Activated T-cell treated with anti-CD3 and anti-CD28 coated beads, Interleukin-2, amount 50 U/mL, for 72 hours (primary cell): ENCODE measurements at regions not wholly inside any gene's neighbourhood (a gene's known extent, or its start where the extent isn't known, plus 50 kb on each side); places are given as distances from the start of the nearest gene placed in this dataset.

Source experiments
- ATAC-seq, 2 donors: fragments of 150-1000 bp; cut with Tn5 transposase; replicated peaks in 1 of 2; 2 replicates each; pipeline ENCODE4 v1.10.0; 2021; ENCODE audit warnings: moderate library complexity in 2 of 2, mild to moderate bottlenecking in 1 of 2
- DNase-seq, 2 donors: peaks; one replicate each; pipeline ENCODE4 v3.0.0; 2021 to 2022; ENCODE audit warnings: mixed read lengths in 1 of 2
- H3K27ac Mint-ChIP-seq: one replicate; pipeline ENCODE4 v1.8.0; 2022; ENCODE audit warnings: mild to moderate bottlenecking, moderate library complexity, mixed read lengths
- H3K27me3 Mint-ChIP-seq: one replicate; pipeline ENCODE4 v1.8.0; 2022; ENCODE audit warnings: low read depth, mixed read lengths
- H3K36me3 Mint-ChIP-seq, 2 donors: one replicate each; pipeline ENCODE4 v1.8.0; 2022; ENCODE audit warnings: mixed read lengths in 2 of 2, mild to moderate bottlenecking in 1 of 2; ENCODE audit not compliant: insufficient read depth in 2 of 2
- H3K4me1 Mint-ChIP-seq: one replicate; pipeline ENCODE4 v1.8.0; 2022; ENCODE audit warnings: low read depth, mixed read lengths
- H3K4me3 Mint-ChIP-seq, 2 donors: one replicate each; pipeline ENCODE4 v1.8.0; 2022; ENCODE audit warnings: mild to moderate bottlenecking in 2 of 2, mixed read lengths in 2 of 2, moderate library complexity in 2 of 2
- H3K9me3 Mint-ChIP-seq, 2 donors: one replicate each; pipeline ENCODE4 v1.8.0; 2022; ENCODE audit warnings: mixed read lengths in 2 of 2

DNA sequence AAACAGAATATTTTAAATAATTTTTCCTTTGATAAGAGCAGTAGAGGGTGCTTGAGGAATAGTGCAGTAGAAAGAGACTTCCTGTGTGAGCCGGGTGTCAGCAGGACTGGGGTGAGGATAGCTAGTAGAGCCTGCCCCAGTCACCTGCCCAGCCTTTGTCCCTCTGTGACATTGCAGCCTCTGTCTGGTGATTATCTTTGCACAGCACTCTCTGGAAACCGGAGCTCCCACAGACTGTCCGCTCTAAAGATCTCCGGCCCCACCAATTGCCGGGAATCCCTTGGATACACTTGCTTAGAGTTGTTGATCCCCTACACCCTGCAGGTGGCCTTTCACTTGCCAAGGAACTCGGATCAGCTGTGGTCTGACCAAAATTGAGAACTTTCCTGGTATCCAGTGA is 1081.3 kb upstream of the TMEFF2 start:
- Mint-ChIP-seq H3K36me3 (no peaks in the 10 kb centered on the region), H3K27ac (no peak overlapping the region), H3K27me3 (no peaks in the 10 kb centered on the region), H3K4me1 (no peaks in the 10 kb centered on the region), H3K9me3 (peaks cover 0 to 2% of the 10 kb centered on the region in 2 donors), H3K4me3 (no peak overlapping the region)
- ATAC-seq = no peak
- no peak for DNase-seq

DNA sequence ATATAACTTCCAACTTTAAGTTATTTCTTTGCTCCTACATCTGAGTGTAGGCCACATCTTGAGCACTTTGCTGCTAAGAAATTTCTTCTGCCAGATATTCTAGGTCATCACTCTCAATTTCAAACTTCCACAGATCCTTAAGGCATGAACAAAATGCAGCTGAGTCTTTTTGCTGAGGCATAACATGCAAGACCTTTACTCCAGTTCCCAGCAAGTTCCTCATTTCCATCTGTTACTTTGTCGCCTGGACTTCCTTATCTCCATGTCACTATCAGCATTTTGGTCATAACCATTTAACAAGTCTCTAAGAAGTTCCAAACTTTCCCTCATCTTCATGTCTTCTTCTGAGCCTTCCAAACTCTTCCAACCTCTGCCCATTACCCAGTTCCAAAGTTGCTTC is 1077.3 kb upstream of the TMEFF2 start:
- peaks cover 1 to 2% of the 10 kb centered on the region in 2 donors for H3K9me3 Mint-ChIP-seq
- DNase-seq (no peak), ATAC-seq (no peak)
- H3K27ac Mint-ChIP-seq = no peak overlapping the region
- no peaks in the 10 kb centered on the region for H3K36me3 Mint-ChIP-seq
- no peak overlapping the region for H3K4me3 Mint-ChIP-seq
- H3K4me1 Mint-ChIP-seq = no peaks in the 10 kb centered on the region
- H3K27me3 Mint-ChIP-seq = no peaks in the 10 kb centered on the region

- Mint-ChIP-seq H3K4me3 (no peak overlapping the region), H3K9me3 (peaks cover 1 to 2% of the 10 kb centered on the region in 2 donors), H3K27me3 (no peaks in the 10 kb centered on the region), H3K27ac (no peak overlapping the region), H3K4me1 (no peaks in the 10 kb centered on the region), H3K36me3 (no peaks in the 10 kb centered on the region)
- DNase-seq (no peak), ATAC-seq (no peak)
Observed at GRCh38 chr2:193270816-193271215, 1076.1 kb upstream of the TMEFF2 start.

DNA sequence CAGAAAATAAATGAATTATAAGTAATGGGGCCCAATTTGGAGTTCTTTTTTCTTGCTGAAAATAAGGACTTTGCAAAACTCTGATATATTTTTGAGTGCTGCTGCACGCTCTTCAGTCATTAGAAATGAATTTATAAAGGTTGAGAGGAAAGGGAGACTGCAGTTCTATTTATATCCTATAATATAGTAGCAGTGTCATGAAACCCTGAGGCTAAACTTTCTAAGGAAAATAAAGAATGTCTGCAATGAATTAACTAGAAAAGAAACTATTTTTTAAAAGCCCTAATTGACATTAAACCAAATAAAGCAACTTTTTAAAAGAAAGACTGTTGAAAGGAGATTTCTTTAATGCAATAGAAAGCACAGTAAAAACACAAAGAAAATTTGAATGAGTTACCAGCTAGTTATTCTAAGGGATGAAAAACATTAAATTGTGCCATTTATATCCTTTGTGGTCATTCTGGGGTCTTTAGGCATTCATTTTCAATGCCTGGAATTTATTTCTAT is 1072.8 kb upstream of the TMEFF2 start:
- no peak overlapping the region for H3K27ac Mint-ChIP-seq
- peaks cover 1 to 2% of the 10 kb centered on the region in 2 donors for H3K9me3 Mint-ChIP-seq
- no peaks in the 10 kb centered on the region for H3K27me3 Mint-ChIP-seq
- no peaks in the 10 kb centered on the region for H3K4me1 Mint-ChIP-seq
- ATAC-seq = no peak
- DNase-seq = no peak
- no peaks in the 10 kb centered on the region for H3K36me3 Mint-ChIP-seq
- no peak overlapping the region for H3K4me3 Mint-ChIP-seq

GRCh38 chr2:193253014-193253530 is 1058.3 kb upstream of the TMEFF2 start:
- ATAC-seq (no peak), DNase-seq (no peak)
- Mint-ChIP-seq H3K36me3 (no peaks in the 10 kb centered on the region), H3K27me3 (no peaks in the 10 kb centered on the region), H3K4me3 (no peak overlapping the region), H3K9me3 (peaks cover 0 to 1% of the 10 kb centered on the region in 2 donors), H3K27ac (no peak overlapping the region), H3K4me1 (no peaks in the 10 kb centered on the region)

GRCh38 chr2:193251909-193252308 is 1057.2 kb upstream of the TMEFF2 start:
- H3K36me3 Mint-ChIP-seq = no peaks in the 10 kb centered on the region
- no peak overlapping the region for H3K4me3 Mint-ChIP-seq
- ATAC-seq (no peak), DNase-seq (no peak)
- H3K4me1 Mint-ChIP-seq = no peaks in the 10 kb centered on the region
- peaks cover 0 to 1% of the 10 kb centered on the region in 2 donors for H3K9me3 Mint-ChIP-seq
- no peak overlapping the region for H3K27ac Mint-ChIP-seq
- H3K27me3 Mint-ChIP-seq = no peaks in the 10 kb centered on the region

DNA sequence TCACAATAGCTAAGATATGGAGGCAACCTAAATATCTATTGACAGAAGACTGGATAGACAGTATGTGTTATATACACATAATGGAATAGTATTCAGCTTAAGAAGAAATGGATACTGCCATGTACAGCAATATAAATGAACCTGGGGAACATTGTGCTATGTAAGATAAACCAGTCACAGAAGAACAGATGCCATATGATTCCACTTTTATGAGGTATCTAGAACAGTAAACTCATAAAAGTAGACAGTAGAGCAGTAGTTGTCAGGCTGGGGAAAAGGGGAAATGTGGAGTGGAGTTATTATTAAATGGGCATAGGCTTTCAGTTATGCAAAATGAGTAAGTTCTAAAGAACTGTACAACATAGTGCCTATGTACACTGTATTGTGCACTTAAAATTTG is 1055.7 kb upstream of the TMEFF2 start:
- Mint-ChIP-seq H3K4me1 (no peaks in the 10 kb centered on the region), H3K36me3 (no peaks in the 10 kb centered on the region), H3K4me3 (no peak overlapping the region), H3K27me3 (no peaks in the 10 kb centered on the region), H3K27ac (no peak overlapping the region), H3K9me3 (peaks cover 1 to 2% of the 10 kb centered on the region in 2 donors)
- no peak for DNase-seq
- ATAC-seq = no peak

GRCh38 chr2:193240752-193241151 is 1046.0 kb upstream of the TMEFF2 start:
- DNase-seq (no peak), ATAC-seq (no peak)
- H3K9me3 Mint-ChIP-seq = peaks cover 0 to 1% of the 10 kb centered on the region in 2 donors

GRCh38 chr2:193231634-193232033 is 1036.9 kb upstream of the TMEFF2 start:
- H3K27ac Mint-ChIP-seq = no peak overlapping the region
- DNase-seq (no peak), ATAC-seq (no peak)
- H3K4me1 Mint-ChIP-seq = no peaks in the 10 kb centered on the region
- no peak overlapping the region for H3K4me3 Mint-ChIP-seq
- H3K36me3 Mint-ChIP-seq = no peaks in the 10 kb centered on the region
- H3K9me3 Mint-ChIP-seq = no peaks in the 10 kb centered on the region
- H3K27me3 Mint-ChIP-seq = no peaks in the 10 kb centered on the region

More at GRCh38 chr2:193240752-193241151, 1046.0 kb upstream of the TMEFF2 start:
- Mint-ChIP-seq H3K27ac (no peak overlapping the region), H3K36me3 (no peaks in the 10 kb centered on the region), H3K4me1 (no peaks in the 10 kb centered on the region), H3K27me3 (no peaks in the 10 kb centered on the region), H3K4me3 (no peak overlapping the region)

- no peak overlapping the region for H3K4me3 Mint-ChIP-seq
- ATAC-seq = no peak
- H3K27me3 Mint-ChIP-seq = no peaks in the 10 kb centered on the region
- DNase-seq = no peak
- no peaks in the 10 kb centered on the region for H3K4me1 Mint-ChIP-seq
- H3K27ac Mint-ChIP-seq = no peak overlapping the region
- peaks cover 0 to 2% of the 10 kb centered on the region in 2 donors for H3K9me3 Mint-ChIP-seq
- no peaks in the 10 kb centered on the region for H3K36me3 Mint-ChIP-seq
Observed at GRCh38 chr2:193228276-193228675, 1033.5 kb upstream of the TMEFF2 start.

DNA sequence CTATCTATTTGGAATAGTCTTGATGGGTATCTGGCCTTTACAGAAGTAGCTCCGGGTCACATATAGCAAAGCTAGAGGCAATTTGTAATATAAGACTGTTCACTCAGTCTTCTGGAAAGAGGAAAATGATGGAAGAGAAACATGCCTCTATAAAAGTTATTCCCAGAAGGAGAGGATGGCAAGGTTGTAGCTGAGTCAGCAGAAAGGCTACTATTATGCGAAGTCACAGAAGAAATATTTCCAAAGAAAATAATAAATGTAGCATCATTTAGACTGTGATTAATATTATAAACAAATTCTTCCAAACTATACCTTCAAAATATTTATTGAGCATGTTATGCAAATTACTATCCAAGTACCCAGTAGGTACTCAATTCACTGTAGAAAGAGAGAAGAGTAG is 1027.7 kb upstream of the TMEFF2 start:
- no peak overlapping the region for H3K4me3 Mint-ChIP-seq
- no peaks in the 10 kb centered on the region for H3K36me3 Mint-ChIP-seq
- H3K9me3 Mint-ChIP-seq = peaks cover 0 to 2% of the 10 kb centered on the region in 2 donors
- H3K4me1 Mint-ChIP-seq = no peaks in the 10 kb centered on the region
- no peaks in the 10 kb centered on the region for H3K27me3 Mint-ChIP-seq
- ATAC-seq (no peak), DNase-seq (no peak)
- H3K27ac Mint-ChIP-seq = no peak overlapping the region

DNA sequence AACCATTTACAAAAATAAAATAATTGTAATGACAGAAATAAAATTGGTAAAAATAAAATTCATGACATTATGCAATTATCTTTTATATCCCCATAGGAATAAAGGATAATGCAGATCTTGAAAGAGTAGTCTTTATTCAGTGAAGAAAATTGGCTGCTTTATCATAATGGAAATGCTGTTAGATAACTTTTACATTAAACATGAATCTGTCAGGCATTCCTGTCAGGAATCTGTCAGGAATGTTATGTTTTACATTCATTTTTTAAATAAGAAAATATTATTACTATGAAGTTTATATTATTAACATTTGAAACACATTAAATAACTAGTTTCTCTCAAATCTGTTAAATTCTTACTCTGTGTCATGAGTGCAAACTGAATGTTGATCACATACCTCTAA is 1024.7 kb upstream of the TMEFF2 start:
- no peaks in the 10 kb centered on the region for H3K9me3 Mint-ChIP-seq
- ATAC-seq = no peak
- H3K4me3 Mint-ChIP-seq = no peak overlapping the region
- H3K4me1 Mint-ChIP-seq = no peaks in the 10 kb centered on the region
- no peaks in the 10 kb centered on the region for H3K36me3 Mint-ChIP-seq
- no peak for DNase-seq
- no peaks in the 10 kb centered on the region for H3K27me3 Mint-ChIP-seq
- no peak overlapping the region for H3K27ac Mint-ChIP-seq

DNA sequence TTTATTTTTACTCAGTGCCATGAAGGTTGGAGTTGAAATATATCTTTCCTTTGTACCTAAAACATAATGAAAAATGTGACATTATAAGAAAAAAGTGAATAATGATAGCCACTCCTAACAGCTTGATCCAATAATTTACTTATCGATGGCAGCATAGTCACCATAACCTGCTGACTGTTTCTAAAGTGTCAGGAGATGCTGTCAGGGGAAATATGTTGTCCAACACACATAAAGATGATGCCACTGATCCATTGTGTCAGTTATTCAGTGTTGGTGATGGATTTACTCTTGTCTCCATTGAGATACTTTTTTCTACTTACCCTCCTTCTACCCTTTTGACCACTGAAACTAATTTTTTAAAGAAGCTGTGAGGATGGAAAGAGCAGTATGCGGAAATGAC is 1006.9 kb upstream of the TMEFF2 start:
- no peak overlapping the region for H3K27ac Mint-ChIP-seq
- H3K36me3 Mint-ChIP-seq = no peaks in the 10 kb centered on the region
- ATAC-seq (no peak), DNase-seq (no peak)
- H3K27me3 Mint-ChIP-seq = no peaks in the 10 kb centered on the region
- no peak overlapping the region for H3K4me3 Mint-ChIP-seq
- peaks cover 0 to 5% of the 10 kb centered on the region in 2 donors for H3K9me3 Mint-ChIP-seq
- H3K4me1 Mint-ChIP-seq = no peaks in the 10 kb centered on the region

- no peak for ATAC-seq
- Mint-ChIP-seq H3K27me3 (no peaks in the 10 kb centered on the region), H3K36me3 (no peaks in the 10 kb centered on the region), H3K9me3 (peaks cover 0 to 5% of the 10 kb centered on the region in 2 donors), H3K4me1 (no peaks in the 10 kb centered on the region), H3K27ac (no peak overlapping the region), H3K4me3 (no peak overlapping the region)
- no peak for DNase-seq
Observed at GRCh38 chr2:193199322-193199721, 1004.6 kb upstream of the TMEFF2 start.
